GM12878 (cell line): ENCODE measurements at regions not wholly inside any gene's neighbourhood (a gene's known extent, or its start where the extent isn't known, plus 50 kb on each side); places are given as distances from the start of the nearest gene placed in this dataset.

Source experiments
- CTCF ChIP-seq, 3 experiments: IDR thresholded peaks in 2 of 3; conservative IDR thresholded peaks in 1 of 3; 2 replicates each; pipeline ENCODE4 v1.5.1; 2011; ENCODE audit warnings: low read depth in 3 of 3, low read length in 3 of 3, mild to moderate bottlenecking in 3 of 3, control low read depth in 2 of 3, moderate library complexity in 2 of 3, inconsistent platforms in 1 of 3, mixed read lengths in 1 of 3; ENCODE audit not compliant: control insufficient read depth in 2 of 3, insufficient read depth in 1 of 3; ENCODE audit errors: extremely low read depth in 1 of 3
- NFIC ChIP-seq: IDR thresholded peaks from 2 replicates; pipeline ENCODE4 v1.6.1; 2012; ENCODE audit warnings: low read depth, mild to moderate bottlenecking, inconsistent platforms, low read length, moderate library complexity
- PML ChIP-seq: IDR thresholded peaks from 2 replicates; pipeline ENCODE4 v1.6.1; 2012; ENCODE audit warnings: low read length, inconsistent platforms
- POLR2A ChIP-seq: IDR thresholded peaks from 2 replicates; pipeline ENCODE4 v1.6.1; 2011; ENCODE audit warnings: low read depth, mild to moderate bottlenecking, low read length
- POLR2AphosphoS5 ChIP-seq: IDR thresholded peaks from 2 replicates; pipeline ENCODE4 v1.6.1; 2011; ENCODE audit warnings: mild to moderate bottlenecking, low read length, inconsistent platforms
- TCF7 ChIP-seq: IDR thresholded peaks from 2 replicates; pipeline ENCODE4 v1.6.1; 2014; ENCODE audit warnings: antibody characterized with exemption, borderline replicate concordance
- TF ChIP-seq, protein P1 (sequence below): IDR thresholded peaks from 2 replicates; pipeline ENCODE4 v1.6.1; 2012; ENCODE audit warnings: mild to moderate bottlenecking, low read depth, low read length
- TF ChIP-seq, protein P2 (sequence below): IDR thresholded peaks from 2 replicates; pipeline ENCODE4 v1.6.1; 2012; ENCODE audit warnings: low read depth, low read length, improper control_type of control experiment

DNA sequence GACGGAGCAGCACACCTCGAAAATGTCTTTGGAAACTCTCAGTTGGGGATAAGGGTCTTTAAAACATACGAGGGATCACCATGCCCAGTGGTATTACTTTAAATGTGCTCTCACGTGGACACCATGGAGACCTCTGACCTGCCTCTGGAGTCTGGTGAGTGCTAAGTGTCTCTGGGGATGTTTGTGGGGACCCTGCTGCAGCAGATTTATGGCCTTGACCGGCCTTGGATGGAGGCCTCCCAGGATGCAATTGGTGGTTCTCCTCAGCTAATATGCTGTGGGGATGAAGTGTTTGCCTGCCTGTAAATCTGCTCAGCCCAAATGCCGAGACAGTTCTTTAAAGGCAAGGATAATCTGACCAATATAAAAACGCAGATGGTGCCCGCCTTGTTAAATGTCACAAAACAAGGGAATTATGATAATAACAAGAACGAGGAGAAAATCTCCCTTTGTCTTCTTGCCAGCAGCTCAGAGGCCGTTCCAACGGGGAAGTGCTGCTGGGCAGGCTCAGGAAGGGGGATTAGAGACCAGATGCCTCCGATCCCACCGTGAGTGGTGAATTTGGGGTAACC, 154.4 kb downstream of the ABCC12 start:
- TF ChIP-seq PML (no peak), CTCF (IDR thresholded peaks at IDR 0.05 in 2 of 3, conservative IDR thresholded peaks at IDR 0.05 in 1 of 3; ENCODE audit: control insufficient read depth in 2 of 3, extremely low read depth in 1 of 3, insufficient read depth in 1 of 3, low read depth in 3 of 3, low read length in 3 of 3) (no peak), TCF7 (no peak), POLR2AphosphoS5 (no peak), NFIC (no peak), POLR2A (no peak)
- TF ChIP-seq, protein P1, sequence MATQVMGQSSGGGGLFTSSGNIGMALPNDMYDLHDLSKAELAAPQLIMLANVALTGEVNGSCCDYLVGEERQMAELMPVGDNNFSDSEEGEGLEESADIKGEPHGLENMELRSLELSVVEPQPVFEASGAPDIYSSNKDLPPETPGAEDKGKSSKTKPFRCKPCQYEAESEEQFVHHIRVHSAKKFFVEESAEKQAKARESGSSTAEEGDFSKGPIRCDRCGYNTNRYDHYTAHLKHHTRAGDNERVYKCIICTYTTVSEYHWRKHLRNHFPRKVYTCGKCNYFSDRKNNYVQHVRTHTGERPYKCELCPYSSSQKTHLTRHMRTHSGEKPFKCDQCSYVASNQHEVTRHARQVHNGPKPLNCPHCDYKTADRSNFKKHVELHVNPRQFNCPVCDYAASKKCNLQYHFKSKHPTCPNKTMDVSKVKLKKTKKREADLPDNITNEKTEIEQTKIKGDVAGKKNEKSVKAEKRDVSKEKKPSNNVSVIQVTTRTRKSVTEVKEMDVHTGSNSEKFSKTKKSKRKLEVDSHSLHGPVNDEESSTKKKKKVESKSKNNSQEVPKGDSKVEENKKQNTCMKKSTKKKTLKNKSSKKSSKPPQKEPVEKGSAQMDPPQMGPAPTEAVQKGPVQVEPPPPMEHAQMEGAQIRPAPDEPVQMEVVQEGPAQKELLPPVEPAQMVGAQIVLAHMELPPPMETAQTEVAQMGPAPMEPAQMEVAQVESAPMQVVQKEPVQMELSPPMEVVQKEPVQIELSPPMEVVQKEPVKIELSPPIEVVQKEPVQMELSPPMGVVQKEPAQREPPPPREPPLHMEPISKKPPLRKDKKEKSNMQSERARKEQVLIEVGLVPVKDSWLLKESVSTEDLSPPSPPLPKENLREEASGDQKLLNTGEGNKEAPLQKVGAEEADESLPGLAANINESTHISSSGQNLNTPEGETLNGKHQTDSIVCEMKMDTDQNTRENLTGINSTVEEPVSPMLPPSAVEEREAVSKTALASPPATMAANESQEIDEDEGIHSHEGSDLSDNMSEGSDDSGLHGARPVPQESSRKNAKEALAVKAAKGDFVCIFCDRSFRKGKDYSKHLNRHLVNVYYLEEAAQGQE, result no peak
- TF ChIP-seq, protein P2, sequence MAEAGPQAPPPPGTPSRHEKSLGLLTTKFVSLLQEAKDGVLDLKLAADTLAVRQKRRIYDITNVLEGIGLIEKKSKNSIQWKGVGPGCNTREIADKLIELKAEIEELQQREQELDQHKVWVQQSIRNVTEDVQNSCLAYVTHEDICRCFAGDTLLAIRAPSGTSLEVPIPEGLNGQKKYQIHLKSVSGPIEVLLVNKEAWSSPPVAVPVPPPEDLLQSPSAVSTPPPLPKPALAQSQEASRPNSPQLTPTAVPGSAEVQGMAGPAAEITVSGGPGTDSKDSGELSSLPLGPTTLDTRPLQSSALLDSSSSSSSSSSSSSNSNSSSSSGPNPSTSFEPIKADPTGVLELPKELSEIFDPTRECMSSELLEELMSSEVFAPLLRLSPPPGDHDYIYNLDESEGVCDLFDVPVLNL, result no peak
